Hepatocyte (in vitro differentiated cells): ENCODE measurements at regions not wholly inside any gene's neighbourhood (a gene's known extent, or its start where the extent isn't known, plus 50 kb on each side); places are given as distances from the start of the nearest gene placed in this dataset.

ENCODE experiments used
- DNase-seq: peaks from one replicate; pipeline ENCODE4 v3.0.0-alpha.2; 2016; ENCODE audit warnings: low spot score
- H2AFZ ChIP-seq: fragments of 200-600 bp; sonication (generic); 2 replicates; pipeline ENCODE4 v1.6.0; 2016; ENCODE audit warnings: antibody characterized with exemption, mild to moderate bottlenecking
- H3K27ac ChIP-seq: fragments of 200-600 bp; sonication (generic); 2 replicates; pipeline ENCODE4 v1.5.1; 2016; ENCODE audit warnings: mild to moderate bottlenecking
- H3K27me3 ChIP-seq: fragments of 200-600 bp; sonication (generic); 2 replicates; pipeline ENCODE4 v1.6.1; 2016
- H3K36me3 ChIP-seq: fragments of 200-600 bp; sonication (generic); replicated peaks from 2 replicates; pipeline ENCODE4 v1.5.1; 2016; ENCODE audit warnings: low read depth; ENCODE audit not compliant: insufficient read depth
- H3K4me1 ChIP-seq: fragments of 200-600 bp; sonication (generic); 2 replicates; pipeline ENCODE4 v1.5.1; 2016; ENCODE audit warnings: mild to moderate bottlenecking, moderate library complexity; ENCODE audit not compliant: insufficient read depth
- H3K4me2 ChIP-seq: fragments of 200-600 bp; sonication (generic); 2 replicates; pipeline ENCODE4 v1.6.0; 2016
- H3K4me3 ChIP-seq: fragments of 200-600 bp; sonication (generic); 2 replicates; pipeline ENCODE4 v1.5.1; 2016; ENCODE audit warnings: mild to moderate bottlenecking
- H3K79me2 ChIP-seq: fragments of 200-600 bp; sonication (generic); 2 replicates; pipeline ENCODE4 v1.6.0; 2017; ENCODE audit warnings: mild to moderate bottlenecking
- H3K9me2 ChIP-seq: fragments of 200-600 bp; sonication (generic); replicated peaks from 2 replicates; pipeline ENCODE4 v1.6.0; 2017; ENCODE audit warnings: mild to moderate bottlenecking; ENCODE audit not compliant: insufficient read depth
- H3K9me3 ChIP-seq: fragments of 200-600 bp; sonication (generic); 2 replicates; pipeline ENCODE4 v1.5.1; 2016; ENCODE audit warnings: low read depth, mild to moderate bottlenecking
- H4K20me1 ChIP-seq: fragments of 200-600 bp; sonication (generic); 2 replicates; pipeline ENCODE4 v1.6.0; 2016; ENCODE audit warnings: mild to moderate bottlenecking; ENCODE audit not compliant: insufficient read depth, poor library complexity, severe bottlenecking
- EZH2 ChIP-seq: fragments of 200-600 bp; sonication (generic); IDR thresholded peaks from 2 replicates; pipeline ENCODE4 v1.6.1; 2016; ENCODE audit warnings: antibody characterized with exemption, mild to moderate bottlenecking, borderline replicate concordance
- EZH2phosphoT487 ChIP-seq: fragments of 200-600 bp; sonication (generic); IDR thresholded peaks from one replicate; pipeline ENCODE4 v1.6.1; 2018; ENCODE audit warnings: antibody characterized with exemption, mild to moderate bottlenecking, low read depth, moderate library complexity; ENCODE audit not compliant: unreplicated experiment, severe bottlenecking
- WGBS: methylation state at CpG from one replicate; pipeline ENCODE4 v1.1.6; 2016; ENCODE audit warnings: low lambda C conversion rate; ENCODE audit errors: missing lambda C conversion rate; 5-methylcytosine and 5-hydroxymethylcytosine counted together
- TF ChIP-seq, protein P1 (sequence below): fragments of 200-600 bp; sonication (generic); IDR thresholded peaks from 2 replicates; pipeline ENCODE4 v1.5.1; 2016; ENCODE audit warnings: antibody characterized with exemption, mild to moderate bottlenecking; ENCODE audit not compliant: poor library complexity

DNA sequence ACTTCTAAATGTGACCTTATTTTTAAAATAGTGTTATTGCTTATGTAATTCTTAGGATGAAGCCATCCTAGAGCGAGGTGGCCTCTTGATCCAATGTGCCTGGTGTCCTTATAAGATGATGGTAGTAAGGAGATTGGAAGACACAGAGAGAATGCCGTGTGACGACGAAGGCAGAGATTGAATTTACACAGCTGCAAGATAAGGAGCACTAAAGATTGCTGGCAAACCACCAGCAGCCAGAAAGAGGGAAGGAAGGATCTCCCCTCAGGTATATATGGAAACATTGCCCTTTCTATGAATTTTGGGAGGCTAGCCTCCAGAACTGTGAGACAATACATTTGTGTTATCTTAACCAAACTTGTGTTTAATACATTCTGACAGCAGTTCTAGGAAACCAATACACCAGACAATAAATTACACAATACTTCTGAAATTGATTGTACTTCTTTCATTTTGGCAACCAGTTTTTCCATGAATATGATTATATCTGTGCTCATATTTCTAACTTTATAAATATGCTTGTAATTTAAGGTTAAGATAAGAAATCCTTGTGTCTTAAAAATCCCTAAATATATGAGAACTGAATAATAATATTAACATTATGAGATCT is 86.3 kb upstream of the VPREB1 start:
- no peak overlapping the region for H2AFZ ChIP-seq
- H3K27me3 ChIP-seq, result peaks cover 18% of the 10 kb centered on the region
- H3K9me3 ChIP-seq, result no peaks in the 10 kb centered on the region
- H3K36me3 ChIP-seq, result no peaks in the 10 kb centered on the region
- no peak overlapping the region for H3K4me2 ChIP-seq
- H3K27ac ChIP-seq, result no peak overlapping the region
- no peak for DNase-seq
- TF ChIP-seq EZH2phosphoT487, result no peak
- TF ChIP-seq, protein P1, sequence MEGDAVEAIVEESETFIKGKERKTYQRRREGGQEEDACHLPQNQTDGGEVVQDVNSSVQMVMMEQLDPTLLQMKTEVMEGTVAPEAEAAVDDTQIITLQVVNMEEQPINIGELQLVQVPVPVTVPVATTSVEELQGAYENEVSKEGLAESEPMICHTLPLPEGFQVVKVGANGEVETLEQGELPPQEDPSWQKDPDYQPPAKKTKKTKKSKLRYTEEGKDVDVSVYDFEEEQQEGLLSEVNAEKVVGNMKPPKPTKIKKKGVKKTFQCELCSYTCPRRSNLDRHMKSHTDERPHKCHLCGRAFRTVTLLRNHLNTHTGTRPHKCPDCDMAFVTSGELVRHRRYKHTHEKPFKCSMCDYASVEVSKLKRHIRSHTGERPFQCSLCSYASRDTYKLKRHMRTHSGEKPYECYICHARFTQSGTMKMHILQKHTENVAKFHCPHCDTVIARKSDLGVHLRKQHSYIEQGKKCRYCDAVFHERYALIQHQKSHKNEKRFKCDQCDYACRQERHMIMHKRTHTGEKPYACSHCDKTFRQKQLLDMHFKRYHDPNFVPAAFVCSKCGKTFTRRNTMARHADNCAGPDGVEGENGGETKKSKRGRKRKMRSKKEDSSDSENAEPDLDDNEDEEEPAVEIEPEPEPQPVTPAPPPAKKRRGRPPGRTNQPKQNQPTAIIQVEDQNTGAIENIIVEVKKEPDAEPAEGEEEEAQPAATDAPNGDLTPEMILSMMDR, result no peak
- TF ChIP-seq EZH2, result no peak
- H3K79me2 ChIP-seq, result no peaks in the 10 kb centered on the region
- H3K4me3 ChIP-seq, result no peak overlapping the region
- 37% methylated on average over 4 of the region's 4 CpGs for WGBS
- H3K4me1 ChIP-seq, result peaks cover 5% of the 10 kb centered on the region
- no peaks in the 10 kb centered on the region for H3K9me2 ChIP-seq
- no peaks in the 10 kb centered on the region for H4K20me1 ChIP-seq

DNA sequence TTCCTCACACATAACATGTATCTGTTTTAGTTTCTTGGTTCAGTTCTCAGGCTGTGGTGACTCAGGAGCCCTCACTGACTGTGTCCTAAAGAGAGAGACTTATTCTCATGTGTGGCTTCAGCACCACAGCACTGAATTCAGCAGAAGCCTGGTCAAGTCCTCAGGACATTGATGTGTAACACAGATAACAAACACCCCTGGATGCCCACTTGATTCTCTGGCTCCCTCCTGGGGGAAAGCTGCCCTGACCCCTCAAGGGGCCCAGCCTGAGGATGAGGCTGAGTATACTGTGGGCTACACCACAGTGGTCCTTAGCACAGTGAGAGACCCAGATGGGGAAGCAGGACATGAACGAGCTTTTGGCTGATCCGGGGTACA is 87.2 kb upstream of the VPREB1 start:
- Histone ChIP-seq H3K27me3 (peaks cover 15% of the 10 kb centered on the region), H3K79me2 (no peaks in the 10 kb centered on the region), H3K4me2 (peak overlapping the region; percentile 60), H3K36me3 (no peaks in the 10 kb centered on the region), H2AFZ (peak overlapping the region; percentile 85), H4K20me1 (no peaks in the 10 kb centered on the region), H3K9me3 (no peaks in the 10 kb centered on the region), H3K4me1 (peaks cover 5% of the 10 kb centered on the region), H3K9me2 (no peaks in the 10 kb centered on the region), H3K4me3 (no peak overlapping the region), H3K27ac (no peak overlapping the region)
- DNase-seq, result no peak
- TF ChIP-seq EZH2phosphoT487, result no peak
- no peak for TF ChIP-seq EZH2
- TF ChIP-seq, protein P1, result no peak
- WGBS, result 85% methylated on average over 2 of the region's 2 CpGs

DNA sequence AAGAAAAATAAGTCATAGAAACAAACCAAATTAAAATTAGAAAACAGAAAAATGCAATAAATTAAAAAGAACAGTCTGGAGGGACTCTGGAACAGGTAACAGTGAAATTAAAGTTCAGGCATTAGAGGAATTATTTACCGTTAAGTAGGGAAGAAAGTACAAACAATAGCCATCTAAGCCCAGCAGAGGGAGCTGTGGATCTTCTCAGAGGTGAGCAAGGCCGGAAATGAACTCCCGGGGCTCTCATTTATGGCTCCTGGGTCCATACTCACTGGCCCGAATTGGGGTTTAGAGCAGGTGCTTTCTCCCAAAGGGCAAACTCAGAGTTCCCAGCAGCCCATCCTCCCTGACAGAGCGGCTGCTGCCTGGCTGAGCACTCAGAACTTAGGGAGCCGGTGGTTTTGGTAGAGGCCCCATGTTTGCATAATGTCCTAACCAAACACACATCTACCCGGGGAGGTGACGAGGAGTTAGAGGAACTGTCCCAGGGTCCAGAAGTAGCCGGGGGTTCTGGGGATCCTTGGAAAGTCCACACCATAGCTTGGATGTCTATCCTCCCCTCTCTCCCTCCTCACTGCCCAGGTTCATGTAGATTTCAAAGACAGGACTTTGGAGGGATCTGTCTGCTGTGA is 87.8 kb upstream of the VPREB1 start:
- no peaks in the 10 kb centered on the region for H3K36me3 ChIP-seq
- peaks cover 5% of the 10 kb centered on the region for H3K4me1 ChIP-seq
- WGBS, result 37% methylated on average over 9 of the region's 9 CpGs
- peak; percentile 86 for DNase-seq
- H3K79me2 ChIP-seq, result no peaks in the 10 kb centered on the region
- TF ChIP-seq, protein P1, result peak; percentile 67
- TF ChIP-seq EZH2, result no peak
- no peaks in the 10 kb centered on the region for H3K9me3 ChIP-seq
- H3K27me3 ChIP-seq, result peaks cover 20% of the 10 kb centered on the region
- H3K9me2 ChIP-seq, result no peaks in the 10 kb centered on the region
- no peak overlapping the region for H3K27ac ChIP-seq
- no peaks in the 10 kb centered on the region for H4K20me1 ChIP-seq
- H3K4me3 ChIP-seq, result no peak overlapping the region
- H3K4me2 ChIP-seq, result peak overlapping the region; percentile 60
- H2AFZ ChIP-seq, result peak overlapping the region; percentile 85
